ENCODE measurements at regions not wholly inside any gene's neighbourhood (a gene's known extent, or its start where the extent isn't known, plus 50 kb on each side); places are given as distances from the start of the nearest gene placed in this dataset.

DNA sequence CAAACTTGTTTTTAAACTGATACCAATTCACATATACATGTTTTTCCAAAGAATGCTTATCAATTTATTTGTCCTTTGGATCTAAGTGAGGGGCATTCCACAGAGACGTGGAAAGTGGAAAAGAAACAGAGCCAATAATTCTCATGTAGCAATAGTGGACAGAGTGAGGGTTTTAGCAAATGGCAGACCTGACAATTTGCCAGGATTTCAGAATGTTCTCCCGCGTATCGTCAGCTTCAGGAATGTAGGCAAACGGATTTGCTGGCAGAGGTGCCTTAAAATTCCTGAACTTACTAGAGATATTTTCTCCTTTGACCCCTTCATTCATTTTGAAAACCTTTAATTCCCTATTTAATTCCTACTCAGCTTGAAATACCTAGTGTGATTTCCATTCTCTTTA is 193.4 kb upstream of the CPHXL start:
- no peak for DNase-seq (ENCODE audit: extremely low spot score)
- ChIA-PET CTCF (no interaction called here), POLR2A (no interaction called here)
- TF ChIP-seq TARDBP (IDR thresholded peaks at IDR 0.05) (no peak), ZNF384 (IDR thresholded peaks at IDR 0.05) (no peak)

DNA sequence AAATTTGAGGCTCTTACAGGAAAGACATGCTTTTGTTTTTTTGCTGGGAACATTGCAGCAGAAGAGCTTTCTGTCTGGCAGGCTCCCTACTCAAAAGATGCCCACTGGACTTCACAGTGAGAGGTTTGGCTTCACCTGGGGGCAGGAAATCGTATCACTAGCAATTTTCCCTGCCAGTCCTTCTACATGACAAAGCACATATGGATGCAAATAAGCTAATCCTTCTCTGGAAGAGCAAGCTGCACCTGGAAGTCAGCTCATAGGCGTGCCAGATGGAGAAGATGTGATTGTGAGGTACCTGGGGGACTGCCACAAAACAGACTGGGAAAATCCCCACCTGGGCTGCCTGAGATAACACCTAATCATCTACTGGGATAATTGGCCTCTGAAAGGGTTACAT is 195.0 kb upstream of the CPHXL start:
- no peak for TF ChIP-seq CTBP1 (IDR thresholded peaks at IDR 0.05; ENCODE audit: borderline replicate concordance)
- no peak for TF ChIP-seq BHLHE40 (IDR thresholded peaks at IDR 0.05; ENCODE audit: borderline replicate concordance)
- TF ChIP-seq FOXA1 (IDR thresholded peaks at IDR 0.05): no peak
- CTCF ChIA-PET: no interaction called here
- POLR2A ChIA-PET: no interaction called here
- DNase-seq (ENCODE audit: extremely low spot score): no peak

DNA sequence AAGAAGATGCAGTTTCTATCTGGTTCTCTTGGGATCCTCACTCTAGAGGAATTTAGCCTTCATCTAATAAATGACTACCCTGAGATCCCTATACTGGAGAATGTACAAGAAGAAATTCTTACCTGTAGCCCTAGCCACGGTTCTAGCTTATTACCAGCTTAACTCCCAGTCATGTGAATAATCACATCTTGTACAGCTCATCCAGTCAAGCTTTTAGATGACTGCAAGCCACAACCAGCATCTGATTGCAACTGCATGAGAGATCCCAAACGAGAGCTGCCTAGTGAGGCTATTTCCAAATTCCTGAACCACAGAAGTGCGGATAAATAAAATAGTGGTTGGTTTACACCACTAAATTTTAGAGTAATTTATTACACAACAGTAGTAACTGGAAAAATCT is 196.0 kb upstream of the CPHXL start:
- TF ChIP-seq ARNT (IDR thresholded peaks at IDR 0.05) (no peak), FOXK2 (IDR thresholded peaks at IDR 0.05) (no peak), BHLHE40 (IDR thresholded peaks at IDR 0.05; ENCODE audit: borderline replicate concordance) (no peak), TARDBP (IDR thresholded peaks at IDR 0.05) (no peak), ZNF384 (IDR thresholded peaks at IDR 0.05) (no peak), L3MBTL2 (conservative IDR thresholded peaks at IDR 0.05) (no peak), FOXM1 (IDR thresholded peaks at IDR 0.05; ENCODE audit: borderline replicate concordance) (no peak)
- TF ChIP-seq, protein P1, sequence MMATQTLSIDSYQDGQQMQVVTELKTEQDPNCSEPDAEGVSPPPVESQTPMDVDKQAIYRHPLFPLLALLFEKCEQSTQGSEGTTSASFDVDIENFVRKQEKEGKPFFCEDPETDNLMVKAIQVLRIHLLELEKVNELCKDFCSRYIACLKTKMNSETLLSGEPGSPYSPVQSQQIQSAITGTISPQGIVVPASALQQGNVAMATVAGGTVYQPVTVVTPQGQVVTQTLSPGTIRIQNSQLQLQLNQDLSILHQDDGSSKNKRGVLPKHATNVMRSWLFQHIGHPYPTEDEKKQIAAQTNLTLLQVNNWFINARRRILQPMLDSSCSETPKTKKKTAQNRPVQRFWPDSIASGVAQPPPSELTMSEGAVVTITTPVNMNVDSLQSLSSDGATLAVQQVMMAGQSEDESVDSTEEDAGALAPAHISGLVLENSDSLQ (IDR thresholded peaks at IDR 0.05): no peak
- no peak for DNase-seq (ENCODE audit: extremely low spot score)
- ChIA-PET CTCF (no interaction called here), POLR2A (no interaction called here)

DNA sequence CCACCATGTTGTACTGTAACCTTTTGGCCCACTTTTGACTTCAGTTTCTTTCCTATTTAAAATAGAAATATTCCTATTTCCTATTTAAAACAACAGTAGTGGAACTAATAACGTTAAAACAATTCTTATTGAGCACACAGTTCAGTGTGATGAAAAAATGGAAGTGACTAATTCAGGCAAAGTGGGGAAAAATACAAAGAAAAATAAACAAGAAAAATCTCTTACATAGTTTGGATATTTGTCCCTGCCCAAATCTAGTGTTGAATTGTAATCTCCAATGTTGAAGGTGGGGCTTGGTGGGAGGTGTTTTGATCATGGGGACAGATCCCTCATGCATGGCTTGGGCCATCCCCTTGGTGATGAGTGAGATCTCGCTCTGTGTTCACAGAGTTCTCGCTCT is 198.1 kb upstream of the CPHXL start:
- POLR2A ChIA-PET: no interaction called here

DNA sequence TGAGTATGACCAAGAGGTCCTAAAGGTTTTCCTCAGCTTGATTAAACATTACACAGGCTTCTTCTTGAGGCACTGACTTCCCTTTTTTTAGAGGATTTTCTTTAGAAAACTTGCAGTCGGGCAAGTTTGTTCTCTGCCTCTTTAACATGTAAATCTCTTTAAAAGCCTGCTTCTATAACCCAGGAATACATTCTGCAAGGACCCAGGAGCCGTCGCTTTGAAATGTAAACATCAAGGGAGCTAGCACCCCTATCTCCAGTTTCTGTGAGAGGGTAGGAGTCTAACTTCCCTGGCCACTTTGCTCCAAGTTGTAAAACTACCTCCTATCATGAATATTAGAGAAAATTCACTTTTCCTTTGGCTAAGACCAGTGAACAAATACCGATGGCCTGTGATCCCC is 201.5 kb upstream of the CPHXL start:
- TF ChIP-seq, protein P1 (IDR thresholded peaks at IDR 0.05): no peak
- no peak for TF ChIP-seq HDGF (IDR thresholded peaks at IDR 0.05; ENCODE audit: borderline replicate concordance)
- TF ChIP-seq LEF1 (IDR thresholded peaks at IDR 0.05; ENCODE audit: borderline replicate concordance): no peak
- TF ChIP-seq CTBP1 (IDR thresholded peaks at IDR 0.05; ENCODE audit: borderline replicate concordance): no peak
- no peak for TF ChIP-seq NFRKB (IDR thresholded peaks at IDR 0.05)
- no peak for TF ChIP-seq ARNT (IDR thresholded peaks at IDR 0.05)
- no peak for TF ChIP-seq FOXM1 (IDR thresholded peaks at IDR 0.05; ENCODE audit: borderline replicate concordance)
- TF ChIP-seq FOXK2 (IDR thresholded peaks at IDR 0.05): no peak
- TF ChIP-seq SUZ12 (IDR thresholded peaks at IDR 0.05): no peak
- no peak for TF ChIP-seq SP1 (IDR thresholded peaks at IDR 0.05)
- no peak for TF ChIP-seq TARDBP (IDR thresholded peaks at IDR 0.05)
- TF ChIP-seq BHLHE40 (IDR thresholded peaks at IDR 0.05; ENCODE audit: borderline replicate concordance): no peak
- TF ChIP-seq L3MBTL2 (conservative IDR thresholded peaks at IDR 0.05): no peak
- TF ChIP-seq FOXA1 (IDR thresholded peaks at IDR 0.05): no peak
- TF ChIP-seq ZNF384 (IDR thresholded peaks at IDR 0.05): no peak
- no peak for TF ChIP-seq ELF4 (IDR thresholded peaks at IDR 0.05)
- DNase-seq (ENCODE audit: extremely low spot score): no peak
- CTCF ChIA-PET: no interaction called here
- POLR2A ChIA-PET: no interaction called here

More for the DNA sequence above, 198.1 kb upstream of the CPHXL start:
- DNase-seq (ENCODE audit: extremely low spot score): no peak
- CTCF ChIA-PET: no interaction called here
- TF ChIP-seq ZNF384 (IDR thresholded peaks at IDR 0.05) (no peak), FOXM1 (IDR thresholded peaks at IDR 0.05; ENCODE audit: borderline replicate concordance) (no peak), ELF4 (IDR thresholded peaks at IDR 0.05) (no peak)

DNA sequence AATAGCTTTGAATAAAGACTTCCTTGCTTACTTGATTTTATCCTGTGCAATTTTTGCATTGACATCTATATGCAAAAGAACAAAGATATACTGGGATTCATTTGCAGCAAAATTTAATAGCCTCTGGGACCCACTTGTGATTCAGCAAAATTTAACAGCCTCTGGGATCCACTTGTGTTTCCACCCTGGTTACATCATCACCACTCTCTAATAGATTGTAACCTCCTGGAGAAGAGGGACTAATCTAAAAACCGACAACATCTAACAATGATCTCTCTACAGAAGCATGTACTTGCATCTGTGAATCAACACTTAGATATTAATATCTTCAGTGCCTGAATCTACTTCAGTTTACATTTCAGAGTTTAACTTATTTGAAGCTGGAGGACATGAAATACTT is 202.0 kb upstream of the CPHXL start:
- CTCF ChIA-PET: no interaction called here
- DNase-seq (ENCODE audit: extremely low spot score): no peak
- TF ChIP-seq ELF4 (IDR thresholded peaks at IDR 0.05) (no peak), HDGF (IDR thresholded peaks at IDR 0.05; ENCODE audit: borderline replicate concordance) (no peak), NFRKB (IDR thresholded peaks at IDR 0.05) (no peak), FOXM1 (IDR thresholded peaks at IDR 0.05; ENCODE audit: borderline replicate concordance) (no peak), ARNT (IDR thresholded peaks at IDR 0.05) (no peak), CTBP1 (IDR thresholded peaks at IDR 0.05; ENCODE audit: borderline replicate concordance) (no peak), TARDBP (IDR thresholded peaks at IDR 0.05) (no peak), L3MBTL2 (conservative IDR thresholded peaks at IDR 0.05) (no peak), SP1 (IDR thresholded peaks at IDR 0.05) (no peak), SUZ12 (IDR thresholded peaks at IDR 0.05) (no peak), ZNF384 (IDR thresholded peaks at IDR 0.05) (no peak), LEF1 (IDR thresholded peaks at IDR 0.05; ENCODE audit: borderline replicate concordance) (no peak), FOXA1 (IDR thresholded peaks at IDR 0.05) (no peak), BHLHE40 (IDR thresholded peaks at IDR 0.05; ENCODE audit: borderline replicate concordance) (no peak)
- TF ChIP-seq, protein P1 (IDR thresholded peaks at IDR 0.05): no peak
- POLR2A ChIA-PET: no interaction called here

DNA sequence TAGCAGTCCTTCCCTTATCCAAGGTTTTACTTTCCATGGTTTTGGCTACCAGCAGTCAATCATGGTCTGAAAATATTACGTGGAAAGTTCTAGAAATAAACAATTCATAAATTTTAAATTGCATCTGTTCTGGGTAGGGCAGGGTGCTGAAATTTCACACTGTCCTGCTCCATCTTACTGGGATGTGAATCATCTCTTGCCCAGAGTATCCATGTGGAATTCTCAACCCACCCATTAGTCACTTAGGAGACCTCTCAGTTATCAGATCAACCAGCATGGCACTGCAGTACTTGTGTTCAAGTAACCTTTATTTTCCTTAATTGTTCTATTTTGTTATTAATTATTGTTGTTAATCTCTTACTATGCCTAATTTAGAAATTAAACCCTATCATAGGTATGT is 202.8 kb upstream of the CPHXL start:
- ChIA-PET POLR2A (no interaction called here), CTCF (no interaction called here)
- TF ChIP-seq HDGF (IDR thresholded peaks at IDR 0.05; ENCODE audit: borderline replicate concordance) (no peak), FOXM1 (IDR thresholded peaks at IDR 0.05; ENCODE audit: borderline replicate concordance) (no peak), SP1 (IDR thresholded peaks at IDR 0.05) (no peak), NFRKB (IDR thresholded peaks at IDR 0.05) (no peak), LEF1 (IDR thresholded peaks at IDR 0.05; ENCODE audit: borderline replicate concordance) (no peak), ELF4 (IDR thresholded peaks at IDR 0.05) (no peak), BHLHE40 (IDR thresholded peaks at IDR 0.05; ENCODE audit: borderline replicate concordance) (no peak), TARDBP (IDR thresholded peaks at IDR 0.05) (no peak)
- TF ChIP-seq, protein P1 (IDR thresholded peaks at IDR 0.05): no peak
- DNase-seq (ENCODE audit: extremely low spot score): no peak

Data from HEK293T (cell line).